ENCODE measurements at regions not wholly inside any gene's neighbourhood (a gene's known extent, or its start where the extent isn't known, plus 50 kb on each side); places are given as distances from the start of the nearest gene placed in this dataset.

DNA sequence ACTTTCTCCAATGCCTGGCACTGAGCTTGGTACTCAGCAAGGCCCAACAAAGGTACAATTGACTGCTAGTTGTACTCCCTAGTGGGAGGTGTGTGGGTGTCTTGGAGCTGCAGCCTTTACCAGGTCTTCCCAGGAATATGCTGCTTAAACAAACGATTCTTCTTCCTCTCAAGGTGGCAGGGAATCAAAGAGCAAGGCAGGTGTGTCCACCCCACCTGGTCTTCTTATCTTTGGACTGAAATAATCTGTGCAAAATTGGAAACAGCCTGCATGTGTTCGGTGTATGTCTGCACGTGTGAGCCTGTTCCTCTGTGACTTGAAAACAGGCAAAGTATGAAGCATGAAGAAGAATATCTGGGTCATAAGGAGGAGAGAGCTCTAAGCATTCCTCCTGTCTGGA is 235.3 kb downstream of the PTTG2 start:
- H3K27me3 ChIP-seq (ENCODE audit: low read depth), result no peaks in the 10 kb centered on the region
- no peaks in the 10 kb centered on the region for H3K9me3 ChIP-seq
- no peak overlapping the region for H3K4me3 ChIP-seq
- TF ChIP-seq, protein P1, sequence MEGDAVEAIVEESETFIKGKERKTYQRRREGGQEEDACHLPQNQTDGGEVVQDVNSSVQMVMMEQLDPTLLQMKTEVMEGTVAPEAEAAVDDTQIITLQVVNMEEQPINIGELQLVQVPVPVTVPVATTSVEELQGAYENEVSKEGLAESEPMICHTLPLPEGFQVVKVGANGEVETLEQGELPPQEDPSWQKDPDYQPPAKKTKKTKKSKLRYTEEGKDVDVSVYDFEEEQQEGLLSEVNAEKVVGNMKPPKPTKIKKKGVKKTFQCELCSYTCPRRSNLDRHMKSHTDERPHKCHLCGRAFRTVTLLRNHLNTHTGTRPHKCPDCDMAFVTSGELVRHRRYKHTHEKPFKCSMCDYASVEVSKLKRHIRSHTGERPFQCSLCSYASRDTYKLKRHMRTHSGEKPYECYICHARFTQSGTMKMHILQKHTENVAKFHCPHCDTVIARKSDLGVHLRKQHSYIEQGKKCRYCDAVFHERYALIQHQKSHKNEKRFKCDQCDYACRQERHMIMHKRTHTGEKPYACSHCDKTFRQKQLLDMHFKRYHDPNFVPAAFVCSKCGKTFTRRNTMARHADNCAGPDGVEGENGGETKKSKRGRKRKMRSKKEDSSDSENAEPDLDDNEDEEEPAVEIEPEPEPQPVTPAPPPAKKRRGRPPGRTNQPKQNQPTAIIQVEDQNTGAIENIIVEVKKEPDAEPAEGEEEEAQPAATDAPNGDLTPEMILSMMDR (IDR thresholded peaks at IDR 0.05), result no peak
- H3K36me3 ChIP-seq, result no peaks in the 10 kb centered on the region
- ATAC-seq (no peak), DNase-seq (no peak)
- peaks cover 9% of the 10 kb centered on the region for H3K4me1 ChIP-seq
- intact Hi-C loops (cut with DNase I), result no loop called here
- H3K27ac ChIP-seq, result no peak overlapping the region

- no peaks in the 10 kb centered on the region for H3K9me3 ChIP-seq
- intact Hi-C loops (cut with DNase I), result no loop called here
- TF ChIP-seq, protein P1 (IDR thresholded peaks at IDR 0.05), result no peak
- no peak for ATAC-seq
- no peaks in the 10 kb centered on the region for H3K36me3 ChIP-seq
- no peak overlapping the region for H3K27ac ChIP-seq
- no peak overlapping the region for H3K4me3 ChIP-seq
- no peaks in the 10 kb centered on the region for H3K27me3 ChIP-seq (ENCODE audit: low read depth)
- peaks cover 5% of the 10 kb centered on the region for H3K4me1 ChIP-seq
- no peak for DNase-seq
Observed at GRCh38 chr4:38195911-38196310, 235.7 kb downstream of the PTTG2 start.

DNA sequence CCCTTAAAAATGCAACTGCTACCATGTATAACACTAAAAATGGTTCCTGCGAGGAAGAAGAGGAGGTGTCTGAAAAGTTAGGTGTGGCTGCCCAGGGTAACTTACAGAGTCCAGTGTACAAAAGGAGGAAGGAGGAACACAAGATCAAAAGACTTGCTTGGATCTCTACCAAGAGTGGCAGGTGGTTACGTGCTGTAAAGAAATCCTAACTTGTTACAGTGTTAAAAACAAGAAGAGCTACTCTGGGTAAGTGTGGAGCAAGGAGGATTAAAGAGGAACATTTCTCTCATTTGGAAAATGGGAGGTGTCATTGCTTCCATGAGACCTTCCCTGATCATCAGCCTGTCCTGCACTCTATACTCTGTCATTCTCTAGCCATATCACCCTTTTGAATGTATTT is 242.0 kb downstream of the PTTG2 start:
- Histone ChIP-seq H3K36me3 (no peaks in the 10 kb centered on the region), H3K4me3 (no peak overlapping the region), H3K4me1 (no peaks in the 10 kb centered on the region), H3K27me3 (ENCODE audit: low read depth) (no peaks in the 10 kb centered on the region), H3K27ac (no peak overlapping the region), H3K9me3 (no peaks in the 10 kb centered on the region)
- TF ChIP-seq, protein P1 (IDR thresholded peaks at IDR 0.05), result no peak
- no peak for ATAC-seq
- DNase-seq, result no peak
- intact Hi-C loops (cut with DNase I), result no loop called here

- DNase-seq (no peak), ATAC-seq (no peak)
- Histone ChIP-seq H3K4me1 (no peaks in the 10 kb centered on the region), H3K36me3 (no peaks in the 10 kb centered on the region), H3K4me3 (no peak overlapping the region), H3K27me3 (ENCODE audit: low read depth) (no peaks in the 10 kb centered on the region), H3K27ac (no peak overlapping the region), H3K9me3 (no peaks in the 10 kb centered on the region)
- intact Hi-C loops (cut with DNase I), result no loop called here
- TF ChIP-seq, protein P1 (IDR thresholded peaks at IDR 0.05), result no peak
Observed at GRCh38 chr4:38203609-38204008, 243.4 kb downstream of the PTTG2 start.

- Histone ChIP-seq H3K27me3 (ENCODE audit: low read depth) (no peaks in the 10 kb centered on the region), H3K4me3 (no peak overlapping the region), H3K27ac (no peak overlapping the region), H3K36me3 (no peaks in the 10 kb centered on the region), H3K9me3 (no peaks in the 10 kb centered on the region), H3K4me1 (no peaks in the 10 kb centered on the region)
- TF ChIP-seq, protein P1 (IDR thresholded peaks at IDR 0.05), result no peak
- DNase-seq (no peak), ATAC-seq (no peak)
- intact Hi-C loops (cut with DNase I), result no loop called here
Observed at GRCh38 chr4:38204339-38205035, 244.3 kb downstream of the PTTG2 start.

Data from lower lobe of right lung (tissue), 2 donors.